AG09319 (cell line): ENCODE measurements at regions not wholly inside any gene's neighbourhood (a gene's known extent, or its start where the extent isn't known, plus 50 kb on each side); places are given as distances from the start of the nearest gene placed in this dataset.

ENCODE experiments used
- DNase-seq: peaks from one replicate; pipeline ENCODE4 v3.0.0-alpha.2; 2010; ENCODE audit warnings: low read depth; ENCODE audit errors: extremely low read depth
- CTCF ChIP-seq: IDR thresholded peaks from 2 replicates; pipeline ENCODE4 v1.5.1; 2011; ENCODE audit warnings: low read depth, mild to moderate bottlenecking, inconsistent platforms, low read length, moderate library complexity

- no peak for DNase-seq
- no peak for TF ChIP-seq CTCF
These were observed 101.5 kb downstream of the DMRT2 start for GRCh38 chr9:1151691-1152090.

- DNase-seq, result no peak
- no peak for TF ChIP-seq CTCF
These were observed 102.0 kb downstream of the DMRT2 start for GRCh38 chr9:1152171-1152570.

- no peak for DNase-seq
These were observed 104.6 kb downstream of the DMRT2 start for GRCh38 chr9:1154739-1155138.

GRCh38 chr9:1155602-1156001 is 105.4 kb downstream of the DMRT2 start:
- TF ChIP-seq CTCF, result no peak
- DNase-seq, result no peak

More at GRCh38 chr9:1154739-1155138, 104.6 kb downstream of the DMRT2 start:
- no peak for TF ChIP-seq CTCF

- TF ChIP-seq CTCF, result no peak
- DNase-seq, result no peak
These were observed 106.8 kb downstream of the DMRT2 start for GRCh38 chr9:1156794-1157550.

GRCh38 chr9:1157836-1158235 is 107.7 kb downstream of the DMRT2 start:
- no peak for DNase-seq

More at GRCh38 chr9:1157836-1158235, 107.7 kb downstream of the DMRT2 start:
- TF ChIP-seq CTCF, result no peak
